ENCODE measurements at regions not wholly inside any gene's neighbourhood (a gene's known extent, or its start where the extent isn't known, plus 50 kb on each side); places are given as distances from the start of the nearest gene placed in this dataset.
"Not testable (repeated sequence)": the region's sequence is repeated elsewhere in the genome, so short reads cannot be mapped to it uniquely, and the experiment has no call there.

- 89% methylated on average over 26 of the region's 29 CpGs for WGBS
- no peak overlapping the region for H3K27ac ChIP-seq (replicated peaks in 1 of 4)
- H3K36me3 ChIP-seq = no peaks in the 10 kb centered on the region
- TF ChIP-seq POLR2AphosphoS5 (IDR thresholded peaks at IDR 0.05) (no peak), CTCF (IDR thresholded peaks at IDR 0.05) (no peak), EP300 (IDR thresholded peaks at IDR 0.05) (no peak), POLR2A (IDR thresholded peaks at IDR 0.05; ENCODE audit: low read depth) (no peak)
- H3K4me3 ChIP-seq = no peak overlapping the region
- DNase-seq (ENCODE audit: extremely low spot score) = peak; percentile 75
- no peaks in the 10 kb centered on the region for H3K9me3 ChIP-seq
- intact Hi-C loops (cut with DNase I) = no loop called here
- H3K4me1 ChIP-seq = no peaks in the 10 kb centered on the region
- H3K27me3 ChIP-seq = no peaks in the 10 kb centered on the region
These were observed 268.6 kb downstream of the EIPR1 start for GRCh38 chr2:3108710-3109702.

- TF ChIP-seq CTCF (IDR thresholded peaks at IDR 0.05) (no peak), EP300 (IDR thresholded peaks at IDR 0.05) (no peak), POLR2AphosphoS5 (IDR thresholded peaks at IDR 0.05) (no peak), POLR2A (IDR thresholded peaks at IDR 0.05; ENCODE audit: low read depth) (no peak)
- intact Hi-C loops (cut with DNase I) = no loop called here
These were observed 269.5 kb downstream of the EIPR1 start for GRCh38 chr2:3108105-3108504.

GRCh38 chr2:3107567-3107966, 270.1 kb downstream of the EIPR1 start:
- Histone ChIP-seq H3K27ac (replicated peaks in 1 of 4) (no peak overlapping the region), H3K9me3 (no peaks in the 10 kb centered on the region), H3K36me3 (no peaks in the 10 kb centered on the region), H3K4me3 (no peak overlapping the region), H3K4me1 (no peaks in the 10 kb centered on the region), H3K27me3 (peaks cover 0 to 7% (median 0%) of the 10 kb centered on the region in 4 donors)
- intact Hi-C loops (cut with DNase I) = no loop called here
- WGBS = 84% methylated on average over 14 of the region's 14 CpGs
- no peak for TF ChIP-seq POLR2A (IDR thresholded peaks at IDR 0.05; ENCODE audit: low read depth)
- TF ChIP-seq CTCF (IDR thresholded peaks at IDR 0.05) = no peak
- no peak for TF ChIP-seq EP300 (IDR thresholded peaks at IDR 0.05)
- TF ChIP-seq POLR2AphosphoS5 (IDR thresholded peaks at IDR 0.05) = no peak
- peak; percentile 87 for DNase-seq (ENCODE audit: extremely low spot score)

More at GRCh38 chr2:3108105-3108504, 269.5 kb downstream of the EIPR1 start:
- no peaks in the 10 kb centered on the region for H3K36me3 ChIP-seq
- H3K4me1 ChIP-seq = no peaks in the 10 kb centered on the region
- WGBS = 85% methylated on average over 11 of the region's 14 CpGs
- DNase-seq (ENCODE audit: extremely low spot score) = no peak
- H3K27ac ChIP-seq (replicated peaks in 1 of 4) = no peak overlapping the region
- H3K27me3 ChIP-seq = peaks cover 0 to 1% (median 0%) of the 10 kb centered on the region in 4 donors
- H3K9me3 ChIP-seq = no peaks in the 10 kb centered on the region
- no peak overlapping the region for H3K4me3 ChIP-seq

GRCh38 chr2:3105814-3106569, 271.6 kb downstream of the EIPR1 start:
- H3K27ac ChIP-seq (replicated peaks in 1 of 4) = no peak overlapping the region
- 72% methylated on average over 17 of the region's 17 CpGs for WGBS
- DNase-seq (ENCODE audit: extremely low spot score) = peak; percentile 78

GRCh38 chr2:3104958-3105813, 272.4 kb downstream of the EIPR1 start:
- H3K4me1 ChIP-seq; DNase-seq (ENCODE audit: extremely low spot score); intact Hi-C loops (cut with DNase I); H3K27ac ChIP-seq (replicated peaks in 1 of 4); H3K9me3 ChIP-seq; H3K36me3 ChIP-seq; H3K4me3 ChIP-seq: not testable (repeated sequence)
- WGBS = 71% methylated on average over 13 of the region's 14 CpGs
- H3K27me3 ChIP-seq = peaks cover 0 to 20% (median 0%) of the 10 kb centered on the region in 4 donors

More at GRCh38 chr2:3105814-3106569, 271.6 kb downstream of the EIPR1 start:
- intact Hi-C loops (cut with DNase I) = no loop called here
- no peaks in the 10 kb centered on the region for H3K36me3 ChIP-seq
- no peak overlapping the region for H3K4me3 ChIP-seq
- H3K27me3 ChIP-seq = peaks cover 0 to 17% (median 0%) of the 10 kb centered on the region in 4 donors
- H3K9me3 ChIP-seq = no peaks in the 10 kb centered on the region
- TF ChIP-seq POLR2A (IDR thresholded peaks at IDR 0.05; ENCODE audit: low read depth) = no peak
- no peak for TF ChIP-seq POLR2AphosphoS5 (IDR thresholded peaks at IDR 0.05)
- TF ChIP-seq EP300 (IDR thresholded peaks at IDR 0.05) = no peak
- no peak for TF ChIP-seq CTCF (IDR thresholded peaks at IDR 0.05)
- H3K4me1 ChIP-seq = no peaks in the 10 kb centered on the region
